ENCODE measurements at regions not wholly inside any gene's neighbourhood (a gene's known extent, or its start where the extent isn't known, plus 50 kb on each side); places are given as distances from the start of the nearest gene placed in this dataset.

GRCh38 chr9:31983895-31984294, 400.5 kb upstream of the ACO1 start:
- ATAC-seq (ENCODE audit: low read depth) (no peak), DNase-seq (no peak)
- Histone ChIP-seq H3K56ac (ENCODE audit: extremely low read depth, insufficient read depth, low read length) (no peak overlapping the region), H3K4ac (ENCODE audit: low read depth, low read length) (no peak overlapping the region), H4K20me1 (ENCODE audit: insufficient read depth, low read length) (no peaks in the 10 kb centered on the region), H3K23ac (ENCODE audit: low read depth, low read length) (no peak overlapping the region), H3K4me3 (ENCODE audit: insufficient read depth, low read depth, low read length) (no peak overlapping the region), H3K79me1 (ENCODE audit: low read depth in 1 of 2, low read length in 2 of 2) (no peaks in the 10 kb centered on the region), H3K27me3 (ENCODE audit: control insufficient read depth, insufficient read depth, low read length) (no peaks in the 10 kb centered on the region), H3K9me3 (ENCODE audit: control insufficient read depth, insufficient read depth, low read length) (peaks cover 14% of the 10 kb centered on the region), H3K4me1 (ENCODE audit: control insufficient read depth, insufficient read depth, low read length) (no peaks in the 10 kb centered on the region), H3K9ac (ENCODE audit: low read depth, low read length) (no peak overlapping the region), H2AK9ac (replicated peaks; ENCODE audit: low read depth, low read length, poor library complexity) (no peak overlapping the region), H2BK5ac (ENCODE audit: low read depth, low read length, poor library complexity, severe bottlenecking) (no peak overlapping the region), H3K27ac (ENCODE audit: insufficient read depth, low read length) (no peak overlapping the region), H3K36me3 (ENCODE audit: control insufficient read depth, insufficient read depth, low read length) (no peaks in the 10 kb centered on the region), H3K18ac (ENCODE audit: low read depth, low read length) (no peak overlapping the region), H4K5ac (ENCODE audit: low read depth, low read length) (no peak overlapping the region), H2AFZ (replicated peaks; ENCODE audit: low read length, poor library complexity) (no peak overlapping the region), H3K9me1 (ENCODE audit: insufficient read depth, low read length) (no peaks in the 10 kb centered on the region), H4K8ac (ENCODE audit: low read depth in 2 of 2, low read length in 2 of 2) (no peak overlapping the region), H3K14ac (replicated peaks; ENCODE audit: low read depth, low read length) (no peak overlapping the region), H2AK5ac (ENCODE audit: low read depth, low read length) (no peak overlapping the region), H2BK20ac (ENCODE audit: low read depth, low read length) (no peak overlapping the region), H2BK120ac (ENCODE audit: low read depth, low read length) (no peak overlapping the region), H2BK15ac (ENCODE audit: low read depth, low read length) (no peak overlapping the region), H4K91ac (ENCODE audit: insufficient read depth, low read depth, low read length) (no peak overlapping the region), H3K4me2 (ENCODE audit: low read depth, low read length) (no peak overlapping the region)
- POLR2A ChIA-PET (ENCODE audit: unreplicated experiment) = no interaction called here
- dilution Hi-C loops (cut with HindIII; ENCODE audit: low sequenced_read_pairs, unreplicated experiment) (no loop called here), in situ Hi-C loops (cut with MboI; ENCODE audit: low sequenced_read_pairs) (no loop called here), intact Hi-C loops (cut with micrococcal nuclease) (no loop called here)
- WGBS, 2 experiments (ENCODE audit: extremely low coverage in 2 of 2, insufficient read length in 1 of 2) = no CpG with 5 or more reads among the region's 1 CpG
- TF ChIP-seq NFE2L2 (IDR thresholded peaks at IDR 0.05; ENCODE audit: low read depth, low read length) (no peak), BHLHE40 (IDR thresholded peaks at IDR 0.05; ENCODE audit: low read depth, low read length) (no peak), FOS (IDR thresholded peaks at IDR 0.05; ENCODE audit: low read depth, low read length) (no peak), MAFK (IDR thresholded peaks at IDR 0.05; ENCODE audit: low read depth, low read length) (no peak), POLR2A (IDR thresholded peaks at IDR 0.05; ENCODE audit: low read depth, low read length) (no peak), MXI1 (IDR thresholded peaks at IDR 0.05; ENCODE audit: borderline replicate concordance, low read depth, low read length) (no peak), SMC3 (IDR thresholded peaks at IDR 0.05; ENCODE audit: low read depth, low read length) (no peak), ELK1 (IDR thresholded peaks at IDR 0.05; ENCODE audit: borderline replicate concordance, low read depth, low read length) (no peak), RAD21 (IDR thresholded peaks at IDR 0.05; ENCODE audit: low read length) (no peak), CHD1 (IDR thresholded peaks at IDR 0.05; ENCODE audit: low read depth, low read length) (no peak), RCOR1 (IDR thresholded peaks at IDR 0.05; ENCODE audit: insufficient replicate concordance, low read length) (no peak), MAZ (IDR thresholded peaks at IDR 0.05; ENCODE audit: borderline replicate concordance, low read depth, low read length) (no peak), CEBPB (IDR thresholded peaks at IDR 0.05; ENCODE audit: low read depth, low read length) (no peak), RFX5 (IDR thresholded peaks at IDR 0.05; ENCODE audit: low read depth, low read length) (no peak)
- TF ChIP-seq, protein P1, sequence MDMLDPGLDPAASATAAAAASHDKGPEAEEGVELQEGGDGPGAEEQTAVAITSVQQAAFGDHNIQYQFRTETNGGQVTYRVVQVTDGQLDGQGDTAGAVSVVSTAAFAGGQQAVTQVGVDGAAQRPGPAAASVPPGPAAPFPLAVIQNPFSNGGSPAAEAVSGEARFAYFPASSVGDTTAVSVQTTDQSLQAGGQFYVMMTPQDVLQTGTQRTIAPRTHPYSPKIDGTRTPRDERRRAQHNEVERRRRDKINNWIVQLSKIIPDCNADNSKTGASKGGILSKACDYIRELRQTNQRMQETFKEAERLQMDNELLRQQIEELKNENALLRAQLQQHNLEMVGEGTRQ (IDR thresholded peaks at IDR 0.05; ENCODE audit: low read depth, low read length) = no peak
- no TSS peak for BruUV-seq (replicated peaks)
- CTCF ChIA-PET = no interaction called here
